HG03469 (cell line): ENCODE measurements at regions not wholly inside any gene's neighbourhood (a gene's known extent, or its start where the extent isn't known, plus 50 kb on each side); places are given as distances from the start of the nearest gene placed in this dataset.

Source experiments
- ATAC-seq: cut with Tn5 transposase; IDR thresholded peaks from one replicate; pipeline ENCODE4 v1.9.1; 2021; ENCODE audit warnings: mild to moderate bottlenecking, moderate library complexity, moderate number of reproducible peaks; ENCODE audit not compliant: unreplicated experiment

GRCh38 chr5:2128686-2129355 is 246.1 kb upstream of the IRX4 start:
- no peak for ATAC-seq

GRCh38 chr5:2126512-2126911 is 243.8 kb upstream of the IRX4 start:
- no peak for ATAC-seq

DNA sequence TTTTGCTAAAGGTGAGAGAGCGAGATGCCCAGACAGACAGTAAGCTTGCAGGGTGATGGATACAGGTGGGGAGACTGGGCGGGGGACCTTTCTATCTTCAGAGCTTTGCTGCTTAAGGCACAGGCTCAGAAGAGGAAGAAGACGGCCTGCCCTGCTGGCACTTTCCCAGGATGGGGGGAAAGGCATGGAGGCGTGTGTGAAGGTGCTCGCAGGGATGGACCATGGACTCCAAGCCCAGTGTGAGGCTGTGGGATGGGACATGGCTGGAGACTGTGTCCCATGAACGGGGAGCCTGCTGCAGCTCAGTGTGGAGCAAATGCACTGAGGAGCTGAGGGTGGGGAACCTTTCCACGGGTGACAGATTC is 243.2 kb upstream of the IRX4 start:
- no peak for ATAC-seq

- no peak for ATAC-seq
Measured at GRCh38 chr5:2125171-2125900, 242.6 kb upstream of the IRX4 start.

GRCh38 chr5:2124434-2125170 is 241.9 kb upstream of the IRX4 start:
- no peak for ATAC-seq

- ATAC-seq: no peak
Measured at GRCh38 chr5:2123874-2124273, 241.1 kb upstream of the IRX4 start.

DNA sequence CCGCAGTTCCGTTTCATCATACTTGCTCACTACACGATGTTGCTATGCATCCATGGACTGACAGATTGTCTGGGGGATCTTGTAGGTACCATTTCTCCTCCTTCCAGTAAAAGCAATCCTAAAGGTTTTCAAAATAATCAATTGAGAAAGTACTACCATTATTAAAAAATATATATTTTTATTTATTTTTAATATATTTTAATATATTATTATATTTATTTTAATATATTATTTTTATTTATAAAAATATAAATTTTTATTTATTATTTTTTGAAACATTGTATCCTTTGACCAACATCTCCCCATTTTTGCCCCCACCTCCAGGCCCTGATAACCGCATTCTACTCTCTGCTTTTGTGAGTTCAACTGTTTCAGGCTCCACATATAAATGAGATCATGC is 237.6 kb upstream of the IRX4 start:
- ATAC-seq: no peak

GRCh38 chr5:2119573-2119972 is 236.8 kb upstream of the IRX4 start:
- no peak for ATAC-seq

- no peak for ATAC-seq
Measured at GRCh38 chr5:2113348-2114131, 230.8 kb upstream of the IRX4 start.

DNA sequence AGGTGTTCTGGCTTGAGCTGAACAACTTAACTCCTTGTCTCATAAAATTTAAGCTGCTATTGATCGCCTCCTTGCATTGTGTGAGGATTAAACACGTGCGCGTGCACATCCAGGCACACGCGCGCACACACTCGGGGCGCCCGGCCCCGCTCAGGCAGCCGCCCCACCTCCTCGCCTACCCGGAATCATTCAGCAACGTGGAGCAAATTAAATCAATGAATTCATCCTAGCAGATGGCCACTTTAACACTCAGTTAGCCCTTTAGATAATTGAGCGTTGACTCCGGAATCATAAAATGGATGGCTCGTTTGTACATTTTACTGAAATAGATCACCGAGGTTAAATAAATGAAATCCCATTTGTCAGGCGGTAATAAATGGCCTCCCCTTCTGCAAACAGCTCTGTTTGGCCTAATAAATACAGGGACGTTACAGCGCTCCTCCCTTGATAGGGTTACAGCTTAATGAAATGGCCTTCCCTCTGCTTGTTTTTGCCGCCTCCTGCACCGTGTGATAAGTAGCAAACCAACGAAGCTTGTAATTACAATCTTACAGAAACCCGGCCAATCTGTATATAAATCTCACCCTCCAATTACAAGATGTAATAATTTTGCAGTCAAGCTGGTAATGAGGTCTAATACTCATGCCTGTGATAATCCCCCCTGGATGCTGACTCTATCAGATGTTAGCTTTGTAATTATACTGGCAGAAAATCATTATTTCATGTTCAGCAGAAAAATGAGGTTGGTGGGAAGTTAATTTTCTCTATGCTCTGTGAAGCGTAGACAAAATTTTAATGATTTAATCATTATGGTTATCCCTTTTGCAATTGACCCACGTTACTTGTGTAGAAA is 229.7 kb upstream of the IRX4 start:
- no peak for ATAC-seq

- ATAC-seq: no peak
Measured at GRCh38 chr5:2111569-2112105, 228.9 kb upstream of the IRX4 start.

DNA sequence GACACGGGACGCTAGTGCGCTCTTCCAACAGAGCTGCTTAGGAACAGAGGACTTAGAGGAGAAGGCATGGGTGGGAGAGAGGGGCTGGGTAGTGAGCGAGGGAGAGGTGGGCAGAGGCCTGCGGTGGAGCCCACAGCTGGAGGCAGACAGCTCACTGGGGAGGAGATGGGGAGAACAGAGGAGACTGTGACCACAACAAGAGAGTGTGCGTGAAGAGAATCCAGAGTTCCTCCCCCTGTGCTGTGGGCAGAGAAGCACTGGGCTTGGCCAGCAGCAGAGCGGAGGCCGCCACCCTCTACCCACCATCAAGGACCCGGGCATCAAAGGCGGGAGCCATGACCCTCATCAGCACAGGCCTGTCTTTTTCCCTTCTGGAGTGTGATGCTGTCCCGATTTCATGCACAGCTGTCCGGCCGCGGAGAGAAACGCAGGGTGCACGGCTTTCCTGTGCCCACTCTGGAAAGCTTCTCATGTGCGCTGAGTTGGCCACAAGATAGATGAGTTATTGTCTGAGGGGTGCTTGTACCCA is 228.3 kb upstream of the IRX4 start:
- no peak for ATAC-seq

DNA sequence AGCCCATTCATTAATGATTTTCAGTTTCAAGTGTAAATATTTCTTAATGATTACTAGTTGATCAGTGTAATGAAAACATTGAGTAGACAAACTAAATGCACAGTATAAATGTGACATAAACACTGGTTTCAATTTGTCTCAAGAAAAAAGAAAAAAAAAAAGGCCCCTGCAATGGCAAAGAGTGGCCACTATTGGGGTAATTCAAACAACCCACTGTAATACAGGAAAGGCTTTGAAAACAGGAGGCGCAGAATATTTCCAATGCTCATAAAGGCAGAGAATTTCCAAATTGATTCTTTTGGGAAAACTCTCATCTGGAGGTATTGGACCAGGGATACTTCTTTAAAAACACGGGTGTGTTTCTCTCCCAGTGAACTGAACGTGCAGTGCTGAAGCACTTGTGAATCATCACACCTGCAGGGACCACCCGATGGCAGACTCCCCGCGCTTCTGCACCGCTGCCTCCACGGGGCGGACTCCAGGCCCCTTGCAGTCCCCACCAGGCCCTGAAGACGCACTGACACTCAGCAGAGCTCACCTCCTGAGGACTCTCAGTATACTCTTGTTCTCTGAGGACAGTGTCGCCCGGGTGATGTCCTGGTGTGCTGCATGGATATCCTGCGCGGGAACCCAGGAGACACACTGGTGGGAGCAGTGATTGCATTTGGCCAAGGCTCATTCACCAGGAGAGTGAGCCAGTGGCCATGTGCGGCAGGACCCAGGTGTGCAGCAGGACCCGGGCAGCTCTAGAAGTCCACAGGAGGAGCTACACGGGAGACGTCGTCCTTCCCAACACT is 227.6 kb upstream of the IRX4 start:
- ATAC-seq: no peak

GRCh38 chr5:2109566-2109965 is 226.8 kb upstream of the IRX4 start:
- no peak for ATAC-seq

GRCh38 chr5:2106721-2107120 is 224.0 kb upstream of the IRX4 start:
- ATAC-seq: no peak

- no peak for ATAC-seq
Measured at GRCh38 chr5:2105141-2105540, 222.4 kb upstream of the IRX4 start.

- ATAC-seq: no peak
Measured at GRCh38 chr5:2103940-2104339, 221.2 kb upstream of the IRX4 start.

DNA sequence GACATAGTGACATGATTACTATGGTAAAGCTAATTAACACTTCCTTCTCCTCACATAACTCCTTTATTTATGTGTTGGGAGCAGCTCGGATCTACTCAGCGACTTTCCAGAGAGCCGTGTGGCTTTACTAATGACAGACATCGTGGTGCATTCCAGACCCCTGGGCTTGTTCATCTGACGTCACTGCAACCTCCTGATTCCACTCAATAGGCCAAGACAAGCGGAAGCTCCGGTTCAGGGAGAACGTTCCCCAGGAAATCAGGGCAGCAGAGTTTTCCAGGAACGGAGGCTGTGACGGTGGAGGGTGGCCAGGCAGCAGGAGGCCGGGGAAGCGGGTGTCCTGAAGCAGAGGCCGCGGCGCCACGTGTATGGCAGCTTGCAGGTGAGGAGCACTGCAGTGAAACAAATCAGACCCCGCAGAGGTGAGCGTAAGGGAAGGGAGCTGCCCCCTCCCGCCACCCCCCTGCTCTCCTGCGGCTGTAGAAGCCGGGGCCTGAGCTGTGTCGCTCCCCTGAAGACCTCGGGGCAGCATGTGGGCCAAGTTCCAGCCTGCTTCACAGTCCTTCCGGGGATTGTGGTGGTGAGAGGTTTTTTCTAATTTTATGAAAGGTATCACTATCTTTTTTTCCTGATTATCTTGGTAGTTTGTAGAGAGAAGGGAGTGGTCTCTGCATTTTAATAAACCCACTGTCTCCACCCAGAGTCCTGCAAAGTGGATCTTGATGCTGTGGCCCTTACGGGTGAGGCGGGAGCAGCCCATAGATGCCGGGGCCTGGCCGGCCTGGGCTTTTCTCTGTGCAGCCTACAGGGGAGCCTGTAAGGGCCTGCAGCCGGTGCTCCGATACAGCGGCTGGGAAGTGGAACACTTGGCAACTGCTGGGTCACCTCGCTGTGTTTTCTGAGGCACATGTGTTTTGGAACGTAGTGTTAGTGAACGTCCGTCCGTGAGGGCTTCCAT is 220.4 kb upstream of the IRX4 start:
- ATAC-seq: no peak
